ENCODE measurements at regions not wholly inside any gene's neighbourhood (a gene's known extent, or its start where the extent isn't known, plus 50 kb on each side); places are given as distances from the start of the nearest gene placed in this dataset.

GRCh38 chr12:61863811-61864210 is 396.4 kb upstream of the USP15 start:
- Histone ChIP-seq H3K27ac (ENCODE audit: low read length) (no peak overlapping the region), H3K4me3 (ENCODE audit: low read length) (no peak overlapping the region), H3K9me3 (replicated peaks; ENCODE audit: control insufficient read depth, low read depth, low read length) (no peaks in the 10 kb centered on the region), H3K27me3 (ENCODE audit: control insufficient read depth, insufficient read depth, low read length) (no peaks in the 10 kb centered on the region), H3K4me1 (ENCODE audit: control insufficient read depth, insufficient read depth, low read length) (no peaks in the 10 kb centered on the region), H3K36me3 (ENCODE audit: control insufficient read depth, insufficient read depth, low read length) (no peaks in the 10 kb centered on the region)
- peak; percentile 11 for DNase-seq
- 30% methylated on average over 4 of the region's 6 CpGs for WGBS (ENCODE audit: insufficient coverage)

GRCh38 chr12:61869796-61870195 is 390.4 kb upstream of the USP15 start:
- no peak for DNase-seq
- no peaks in the 10 kb centered on the region for H3K9me3 ChIP-seq (replicated peaks; ENCODE audit: control insufficient read depth, low read depth, low read length)
- H3K27me3 ChIP-seq (ENCODE audit: control insufficient read depth, insufficient read depth, low read length), result no peaks in the 10 kb centered on the region
- no peaks in the 10 kb centered on the region for H3K36me3 ChIP-seq (ENCODE audit: control insufficient read depth, insufficient read depth, low read length)
- no peak overlapping the region for H3K4me3 ChIP-seq (ENCODE audit: low read length)
- WGBS (ENCODE audit: insufficient coverage), result no CpG with 5 or more reads among the region's 2 CpGs
- no peaks in the 10 kb centered on the region for H3K4me1 ChIP-seq (ENCODE audit: control insufficient read depth, insufficient read depth, low read length)
- no peak overlapping the region for H3K27ac ChIP-seq (ENCODE audit: low read length)

DNA sequence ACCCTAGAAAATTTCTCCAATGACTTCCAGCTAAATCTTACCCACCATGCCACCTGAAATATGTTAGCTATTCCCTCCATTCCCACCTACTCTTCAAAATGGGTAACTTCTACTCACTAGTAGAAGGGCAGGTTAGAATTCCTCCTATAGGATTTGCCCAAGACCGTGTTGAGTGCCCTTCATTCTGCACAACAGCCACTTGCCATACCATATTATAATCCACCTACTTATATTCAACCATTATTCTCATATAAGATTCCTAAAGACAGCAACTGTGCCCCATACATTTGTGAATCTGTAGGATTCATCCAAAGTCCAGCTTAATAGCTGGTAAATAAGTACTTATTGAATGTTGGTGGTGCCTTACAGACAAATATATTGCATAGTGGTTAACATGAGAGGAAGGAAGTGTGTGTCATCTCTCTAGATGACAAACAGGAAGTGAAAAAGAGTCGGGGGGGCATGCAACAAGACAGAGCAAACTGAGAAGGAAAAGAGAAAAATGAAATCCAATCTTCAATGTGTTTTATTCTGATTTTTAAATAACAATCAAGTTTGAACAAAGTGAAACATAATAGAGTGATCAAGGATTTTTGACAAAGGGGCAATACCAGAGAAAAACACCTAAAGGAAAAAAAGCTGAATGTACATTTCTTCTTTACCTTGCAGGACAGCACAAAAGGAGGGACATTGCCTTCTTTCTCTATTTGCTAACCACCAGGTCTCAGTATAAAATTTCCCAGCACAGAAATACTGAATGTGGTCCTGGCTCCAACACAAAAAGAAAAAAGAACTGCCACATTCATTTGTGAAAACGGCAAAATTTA is 389.3 kb upstream of the USP15 start:
- Histone ChIP-seq H3K27ac (ENCODE audit: low read length) (no peak overlapping the region), H3K36me3 (ENCODE audit: control insufficient read depth, insufficient read depth, low read length) (no peaks in the 10 kb centered on the region), H3K9me3 (replicated peaks; ENCODE audit: control insufficient read depth, low read depth, low read length) (no peaks in the 10 kb centered on the region), H3K4me1 (ENCODE audit: control insufficient read depth, insufficient read depth, low read length) (no peaks in the 10 kb centered on the region), H3K27me3 (ENCODE audit: control insufficient read depth, insufficient read depth, low read length) (no peaks in the 10 kb centered on the region), H3K4me3 (ENCODE audit: low read length) (no peak overlapping the region)
- peak; percentile 30 for DNase-seq
- WGBS (ENCODE audit: insufficient coverage), result 100% methylated on average over 1 of the region's 3 CpGs

DNA sequence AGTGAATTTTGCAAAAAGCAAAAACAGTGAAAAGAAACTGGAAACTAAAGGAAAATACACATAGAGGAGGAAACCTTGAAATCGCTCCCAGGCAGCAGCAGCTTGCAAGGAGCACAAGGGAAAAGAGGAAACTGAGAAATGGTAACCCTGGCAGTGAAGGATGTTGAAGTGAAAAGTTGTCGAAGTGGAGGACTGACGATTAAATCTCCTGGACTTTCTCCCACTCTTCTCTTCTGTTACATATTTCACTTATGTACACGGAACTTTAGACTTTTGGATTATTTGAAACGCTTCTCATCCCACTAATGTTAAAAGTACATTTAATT is 388.8 kb upstream of the USP15 start:
- WGBS (ENCODE audit: insufficient coverage), result 100% methylated on average over 1 of the region's 5 CpGs
- H3K4me1 ChIP-seq (ENCODE audit: control insufficient read depth, insufficient read depth, low read length), result no peaks in the 10 kb centered on the region
- H3K27me3 ChIP-seq (ENCODE audit: control insufficient read depth, insufficient read depth, low read length), result no peaks in the 10 kb centered on the region
- H3K4me3 ChIP-seq (ENCODE audit: low read length), result no peak overlapping the region
- H3K9me3 ChIP-seq (replicated peaks; ENCODE audit: control insufficient read depth, low read depth, low read length), result no peaks in the 10 kb centered on the region
- H3K36me3 ChIP-seq (ENCODE audit: control insufficient read depth, insufficient read depth, low read length), result no peaks in the 10 kb centered on the region
- no peak overlapping the region for H3K27ac ChIP-seq (ENCODE audit: low read length)
- peak; percentile 4 for DNase-seq

DNA sequence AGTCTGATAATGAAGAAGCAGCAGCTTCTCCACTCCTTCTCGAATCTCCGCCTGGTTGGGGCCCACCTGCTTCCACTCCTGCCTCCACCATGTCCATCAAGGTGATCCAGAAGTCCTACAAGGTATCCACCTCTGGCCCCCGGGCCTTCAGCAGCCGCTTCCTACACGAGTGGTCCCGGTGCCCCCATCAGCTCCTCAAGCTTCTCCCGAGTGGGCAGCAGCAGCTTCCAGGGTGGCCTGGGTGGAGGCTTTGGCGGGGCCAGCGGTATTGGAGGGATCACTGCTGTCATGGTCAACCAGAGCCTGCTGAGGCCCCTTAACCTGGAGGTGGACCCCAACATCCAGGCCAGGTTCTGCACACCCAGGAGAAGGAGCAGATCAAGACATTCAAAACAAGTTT is 381.0 kb upstream of the USP15 start:
- no peak for DNase-seq

GRCh38 chr12:61880186-61880585 is 380.0 kb upstream of the USP15 start:
- Histone ChIP-seq H3K27me3 (ENCODE audit: control insufficient read depth, insufficient read depth, low read length) (no peaks in the 10 kb centered on the region), H3K27ac (ENCODE audit: low read length) (no peak overlapping the region), H3K9me3 (replicated peaks; ENCODE audit: control insufficient read depth, low read depth, low read length) (no peaks in the 10 kb centered on the region), H3K4me1 (ENCODE audit: control insufficient read depth, insufficient read depth, low read length) (no peaks in the 10 kb centered on the region), H3K36me3 (ENCODE audit: control insufficient read depth, insufficient read depth, low read length) (no peaks in the 10 kb centered on the region), H3K4me3 (ENCODE audit: low read length) (no peak overlapping the region)
- DNase-seq, result no peak
- WGBS (ENCODE audit: insufficient coverage), result 90% methylated on average over 7 of the region's 7 CpGs

More for the DNA sequence above, 381.0 kb upstream of the USP15 start:
- 90% methylated on average over 9 of the region's 9 CpGs for WGBS (ENCODE audit: insufficient coverage)
- H3K4me1 ChIP-seq (ENCODE audit: control insufficient read depth, insufficient read depth, low read length), result no peaks in the 10 kb centered on the region
- no peaks in the 10 kb centered on the region for H3K27me3 ChIP-seq (ENCODE audit: control insufficient read depth, insufficient read depth, low read length)
- H3K36me3 ChIP-seq (ENCODE audit: control insufficient read depth, insufficient read depth, low read length), result no peaks in the 10 kb centered on the region
- no peak overlapping the region for H3K27ac ChIP-seq (ENCODE audit: low read length)
- H3K4me3 ChIP-seq (ENCODE audit: low read length), result no peak overlapping the region
- H3K9me3 ChIP-seq (replicated peaks; ENCODE audit: control insufficient read depth, low read depth, low read length), result no peaks in the 10 kb centered on the region

DNA sequence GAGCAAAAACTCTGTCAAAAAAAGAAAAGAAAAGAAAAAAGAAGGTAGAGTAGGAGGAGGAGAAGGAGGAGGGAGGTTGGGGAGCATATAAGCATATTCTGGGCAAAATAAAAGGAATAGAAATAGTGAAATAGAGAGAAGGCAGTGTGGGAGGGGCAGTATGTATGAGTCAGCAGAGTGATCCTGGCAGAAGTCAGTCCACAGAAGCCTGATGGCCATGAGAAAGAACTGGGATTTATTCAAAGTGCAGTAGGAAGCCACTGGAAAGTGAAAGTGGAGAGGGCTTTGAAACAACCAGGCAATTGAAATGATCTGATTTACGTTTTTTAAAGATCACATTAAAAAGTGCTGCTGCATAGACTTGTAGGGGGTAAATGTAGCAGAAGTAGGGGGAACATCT is 368.6 kb upstream of the USP15 start:
- Histone ChIP-seq H3K27ac (ENCODE audit: low read length) (no peak overlapping the region), H3K27me3 (ENCODE audit: control insufficient read depth, insufficient read depth, low read length) (no peaks in the 10 kb centered on the region), H3K9me3 (replicated peaks; ENCODE audit: control insufficient read depth, low read depth, low read length) (no peaks in the 10 kb centered on the region), H3K4me3 (ENCODE audit: low read length) (no peak overlapping the region), H3K4me1 (ENCODE audit: control insufficient read depth, insufficient read depth, low read length) (no peaks in the 10 kb centered on the region), H3K36me3 (ENCODE audit: control insufficient read depth, insufficient read depth, low read length) (no peaks in the 10 kb centered on the region)
- no peak for DNase-seq
- 100% methylated on average over 1 of the region's 1 CpG for WGBS (ENCODE audit: insufficient coverage)

DNA sequence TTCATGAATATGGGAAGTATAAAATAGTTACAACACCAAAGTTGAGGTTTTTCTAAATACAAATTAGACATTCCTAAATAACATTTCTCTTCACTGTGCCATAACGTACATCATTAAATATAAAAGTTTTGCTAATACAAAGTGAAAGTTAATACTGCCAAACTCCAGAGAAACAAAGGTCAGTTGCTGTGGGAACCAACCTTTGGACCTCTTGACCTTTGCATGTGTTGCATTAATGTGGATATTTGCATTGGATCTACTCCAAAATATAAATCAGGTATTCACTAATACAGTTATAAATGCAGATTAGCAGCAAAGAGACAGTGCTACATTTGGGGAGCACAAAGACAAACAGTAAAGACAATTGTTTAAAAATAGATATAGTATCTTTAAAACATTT is 366.0 kb upstream of the USP15 start:
- H3K27ac ChIP-seq (ENCODE audit: low read length), result no peak overlapping the region
- no peak overlapping the region for H3K4me3 ChIP-seq (ENCODE audit: low read length)
- peaks cover 7% of the 10 kb centered on the region for H3K9me3 ChIP-seq (replicated peaks; ENCODE audit: control insufficient read depth, low read depth, low read length)
- no peak for DNase-seq
- no CpG with 5 or more reads among the region's 1 CpG for WGBS (ENCODE audit: insufficient coverage)
- H3K27me3 ChIP-seq (ENCODE audit: control insufficient read depth, insufficient read depth, low read length), result no peaks in the 10 kb centered on the region
- H3K36me3 ChIP-seq (ENCODE audit: control insufficient read depth, insufficient read depth, low read length), result no peaks in the 10 kb centered on the region
- H3K4me1 ChIP-seq (ENCODE audit: control insufficient read depth, insufficient read depth, low read length), result no peaks in the 10 kb centered on the region

- no peak for DNase-seq
- H3K4me1 ChIP-seq (ENCODE audit: control insufficient read depth, insufficient read depth, low read length), result no peaks in the 10 kb centered on the region
- H3K9me3 ChIP-seq (replicated peaks; ENCODE audit: control insufficient read depth, low read depth, low read length), result peaks cover 7% of the 10 kb centered on the region
- no peaks in the 10 kb centered on the region for H3K27me3 ChIP-seq (ENCODE audit: control insufficient read depth, insufficient read depth, low read length)
- H3K36me3 ChIP-seq (ENCODE audit: control insufficient read depth, insufficient read depth, low read length), result no peaks in the 10 kb centered on the region
- no peak overlapping the region for H3K27ac ChIP-seq (ENCODE audit: low read length)
- no peak overlapping the region for H3K4me3 ChIP-seq (ENCODE audit: low read length)
Observed at GRCh38 chr12:61896436-61896835, 363.8 kb upstream of the USP15 start.

- H3K4me1 ChIP-seq (ENCODE audit: control insufficient read depth, insufficient read depth, low read length), result no peaks in the 10 kb centered on the region
- no peak for DNase-seq
- H3K36me3 ChIP-seq (ENCODE audit: control insufficient read depth, insufficient read depth, low read length), result no peaks in the 10 kb centered on the region
- H3K27me3 ChIP-seq (ENCODE audit: control insufficient read depth, insufficient read depth, low read length), result no peaks in the 10 kb centered on the region
- WGBS (ENCODE audit: insufficient coverage), result 90% methylated on average over 1 of the region's 1 CpG
- H3K4me3 ChIP-seq (ENCODE audit: low read length), result no peak overlapping the region
- H3K27ac ChIP-seq (ENCODE audit: low read length), result no peak overlapping the region
- peaks cover 7% of the 10 kb centered on the region for H3K9me3 ChIP-seq (replicated peaks; ENCODE audit: control insufficient read depth, low read depth, low read length)
Observed at GRCh38 chr12:61902403-61902802, 357.8 kb upstream of the USP15 start.

DNA sequence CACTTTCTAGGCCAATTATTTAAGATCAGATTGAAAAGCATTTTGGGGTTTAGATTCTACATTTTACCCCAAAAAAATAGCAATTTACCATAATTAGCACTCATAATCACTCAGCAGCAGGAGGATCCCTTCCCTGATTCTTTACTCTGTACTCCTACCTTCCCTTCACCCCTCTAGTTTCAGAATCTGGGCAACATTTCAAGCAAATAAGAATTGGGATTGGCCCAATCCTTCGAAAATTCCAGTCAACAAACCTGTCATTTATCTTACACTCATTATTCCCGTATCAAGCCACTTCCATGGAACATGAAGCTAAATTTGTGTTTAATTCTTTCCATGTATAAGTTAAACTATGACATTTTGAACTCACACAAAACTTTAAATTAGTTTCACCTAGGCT is 349.1 kb upstream of the USP15 start:
- H3K27me3 ChIP-seq (ENCODE audit: control insufficient read depth, insufficient read depth, low read length), result no peaks in the 10 kb centered on the region
- no CpG with 5 or more reads among the region's 2 CpGs for WGBS (ENCODE audit: insufficient coverage)

More for the DNA sequence above, 349.1 kb upstream of the USP15 start:
- Histone ChIP-seq H3K4me3 (ENCODE audit: low read length) (no peak overlapping the region), H3K9me3 (replicated peaks; ENCODE audit: control insufficient read depth, low read depth, low read length) (no peaks in the 10 kb centered on the region), H3K36me3 (ENCODE audit: control insufficient read depth, insufficient read depth, low read length) (no peaks in the 10 kb centered on the region), H3K27ac (ENCODE audit: low read length) (no peak overlapping the region), H3K4me1 (ENCODE audit: control insufficient read depth, insufficient read depth, low read length) (no peaks in the 10 kb centered on the region)
- no peak for DNase-seq

All from muscle of leg (tissue), 3 donors.